Natural killer cell (primary cell): ENCODE measurements at regions not wholly inside any gene's neighbourhood (a gene's known extent, or its start where the extent isn't known, plus 50 kb on each side); places are given as distances from the start of the nearest gene placed in this dataset.

ENCODE experiments used
- ATAC-seq, 3 donors: fragments of 150-1000 bp in 2 of 3; fragments of 200-7000 bp in 1 of 3; cut with Tn5 transposase; 1 replicate in 1 of 3; 2 replicates in 2 of 3; pipeline ENCODE4 v1.10.0; 2021; ENCODE audit warnings: mild to moderate bottlenecking in 2 of 3, moderate library complexity in 2 of 3
- DNase-seq, 2 donors: peaks; one replicate each; pipeline versions ENCODE4 v3.0.0 to v3.0.0-alpha.2; 2013 to 2021; ENCODE audit warnings: mixed read lengths in 1 of 2
- H3K27ac ChIP-seq: one replicate; pipeline ENCODE4 v1.5.1; 2013; ENCODE audit warnings: mild to moderate bottlenecking, low read length
- H3K27me3 ChIP-seq: one replicate; pipeline ENCODE4 v1.6.1; 2013; ENCODE audit warnings: low read length; ENCODE audit not compliant: control insufficient read depth, insufficient read depth
- H3K36me3 ChIP-seq: one replicate; pipeline ENCODE4 v1.6.1; 2013; ENCODE audit warnings: low read length; ENCODE audit not compliant: control insufficient read depth, insufficient read depth
- H3K4me1 ChIP-seq: one replicate; pipeline ENCODE4 v1.6.1; 2013; ENCODE audit warnings: low read length; ENCODE audit not compliant: control insufficient read depth, insufficient read depth
- H3K4me3 ChIP-seq: one replicate; pipeline ENCODE4 v1.5.1; 2013; ENCODE audit warnings: low read length
- H3K9me3 ChIP-seq: one replicate; pipeline ENCODE4 v1.6.1; 2013; ENCODE audit warnings: low read length; ENCODE audit not compliant: control insufficient read depth, insufficient read depth
- H3K27ac Mint-ChIP-seq, 2 donors: one replicate each; pipeline ENCODE4 v1.8.0; 2022; ENCODE audit warnings: mild to moderate bottlenecking in 2 of 2, mixed read lengths in 2 of 2, moderate library complexity in 1 of 2
- H3K27me3 Mint-ChIP-seq, 2 donors: one replicate each; pipeline ENCODE4 v1.8.0; 2022; ENCODE audit warnings: low read depth in 2 of 2, mixed read lengths in 2 of 2
- H3K36me3 Mint-ChIP-seq: one replicate; pipeline ENCODE4 v1.8.0; 2022; ENCODE audit warnings: mixed read lengths
- H3K4me1 Mint-ChIP-seq, 2 donors: one replicate each; pipeline ENCODE4 v1.8.0; 2022; ENCODE audit warnings: mixed read lengths in 2 of 2
- H3K4me3 Mint-ChIP-seq: one replicate; pipeline ENCODE4 v1.8.0; 2022; ENCODE audit warnings: mild to moderate bottlenecking, moderate library complexity, mixed read lengths
- H3K9me3 Mint-ChIP-seq, 2 donors: one replicate each; pipeline ENCODE4 v1.8.0; 2022; ENCODE audit warnings: mixed read lengths in 2 of 2
- WGBS: methylation state at CpG from one replicate; pipeline ENCODE4 v1.1.7; 2013; ENCODE audit warnings: missing lambda C conversion rate; ENCODE audit not compliant: insufficient coverage; 5-methylcytosine and 5-hydroxymethylcytosine counted together
- intact Hi-C: fragments of 100-400 bp; cut with micrococcal nuclease; formaldehyde crosslinking; loops from one replicate; pipeline ENCODE4 v1.14.2; 2022
- TF ChIP-seq, protein P1 (sequence below): fragments of 200-600 bp; IDR thresholded peaks from one replicate; pipeline ENCODE4 v1.8.0; 2022; ENCODE audit warnings: antibody characterized with exemption

DNA sequence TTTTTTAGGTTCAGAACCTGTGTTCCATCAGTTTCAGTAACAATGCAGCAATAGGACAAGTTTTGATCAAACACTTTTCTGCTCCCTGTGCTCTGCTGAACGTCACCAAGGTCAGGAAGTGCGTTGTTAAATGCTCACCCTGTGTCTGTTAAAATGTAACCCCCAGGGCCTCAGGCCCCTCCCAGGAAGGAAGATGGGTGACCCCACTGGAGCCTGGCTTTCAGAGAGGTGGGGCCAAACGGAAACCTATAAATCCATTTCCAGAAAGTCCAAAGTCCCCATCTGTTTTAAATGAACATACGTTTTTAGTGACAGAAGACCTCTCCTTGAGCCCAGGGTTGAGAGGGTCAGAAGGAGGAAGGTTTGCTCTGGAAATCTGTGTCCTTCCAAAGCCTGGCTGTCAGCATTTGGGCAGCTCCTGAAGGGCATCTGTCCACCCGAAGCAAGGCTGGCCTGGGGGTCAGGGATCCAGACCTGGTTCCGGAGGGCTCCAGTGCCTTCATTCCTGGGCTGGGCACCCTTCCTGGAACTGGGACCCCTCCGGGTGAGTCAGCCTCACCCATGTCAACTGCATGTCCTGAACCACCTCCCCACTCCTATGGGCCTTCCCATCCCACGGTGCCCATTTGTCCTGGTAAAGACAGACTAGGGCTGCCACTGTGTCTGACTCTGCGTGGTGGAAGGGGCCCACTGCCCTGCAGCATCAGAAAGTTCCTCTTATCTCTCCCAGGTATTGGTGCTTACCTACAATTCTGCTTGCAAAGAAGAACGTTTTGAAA, 117.4 kb upstream of the COPS8 start:
- Histone ChIP-seq H3K27ac (peak overlapping the region; percentile 15), H3K4me1 (peaks cover 37% of the 10 kb centered on the region), H3K27me3 (no peaks in the 10 kb centered on the region), H3K4me3 (no peak overlapping the region), H3K36me3 (no peaks in the 10 kb centered on the region), H3K9me3 (no peaks in the 10 kb centered on the region)
- intact Hi-C loops = no loop called here
- Mint-ChIP-seq H3K9me3 (no peaks in the 10 kb centered on the region), H3K27me3 (peaks cover 3 to 12% of the 10 kb centered on the region in 2 donors), H3K4me3 (peak overlapping the region; percentile 13), H3K27ac (no peak overlapping the region), H3K36me3 (no peaks in the 10 kb centered on the region), H3K4me1 (peaks cover 22 to 32% of the 10 kb centered on the region in 2 donors)
- DNase-seq (peak in 1 of 2 donors; percentile 82), ATAC-seq (peak; percentile 62 to 87 (median 64))
- TF ChIP-seq, protein P1, sequence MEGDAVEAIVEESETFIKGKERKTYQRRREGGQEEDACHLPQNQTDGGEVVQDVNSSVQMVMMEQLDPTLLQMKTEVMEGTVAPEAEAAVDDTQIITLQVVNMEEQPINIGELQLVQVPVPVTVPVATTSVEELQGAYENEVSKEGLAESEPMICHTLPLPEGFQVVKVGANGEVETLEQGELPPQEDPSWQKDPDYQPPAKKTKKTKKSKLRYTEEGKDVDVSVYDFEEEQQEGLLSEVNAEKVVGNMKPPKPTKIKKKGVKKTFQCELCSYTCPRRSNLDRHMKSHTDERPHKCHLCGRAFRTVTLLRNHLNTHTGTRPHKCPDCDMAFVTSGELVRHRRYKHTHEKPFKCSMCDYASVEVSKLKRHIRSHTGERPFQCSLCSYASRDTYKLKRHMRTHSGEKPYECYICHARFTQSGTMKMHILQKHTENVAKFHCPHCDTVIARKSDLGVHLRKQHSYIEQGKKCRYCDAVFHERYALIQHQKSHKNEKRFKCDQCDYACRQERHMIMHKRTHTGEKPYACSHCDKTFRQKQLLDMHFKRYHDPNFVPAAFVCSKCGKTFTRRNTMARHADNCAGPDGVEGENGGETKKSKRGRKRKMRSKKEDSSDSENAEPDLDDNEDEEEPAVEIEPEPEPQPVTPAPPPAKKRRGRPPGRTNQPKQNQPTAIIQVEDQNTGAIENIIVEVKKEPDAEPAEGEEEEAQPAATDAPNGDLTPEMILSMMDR = no peak
- 57% methylated on average over 9 of the region's 10 CpGs for WGBS

DNA sequence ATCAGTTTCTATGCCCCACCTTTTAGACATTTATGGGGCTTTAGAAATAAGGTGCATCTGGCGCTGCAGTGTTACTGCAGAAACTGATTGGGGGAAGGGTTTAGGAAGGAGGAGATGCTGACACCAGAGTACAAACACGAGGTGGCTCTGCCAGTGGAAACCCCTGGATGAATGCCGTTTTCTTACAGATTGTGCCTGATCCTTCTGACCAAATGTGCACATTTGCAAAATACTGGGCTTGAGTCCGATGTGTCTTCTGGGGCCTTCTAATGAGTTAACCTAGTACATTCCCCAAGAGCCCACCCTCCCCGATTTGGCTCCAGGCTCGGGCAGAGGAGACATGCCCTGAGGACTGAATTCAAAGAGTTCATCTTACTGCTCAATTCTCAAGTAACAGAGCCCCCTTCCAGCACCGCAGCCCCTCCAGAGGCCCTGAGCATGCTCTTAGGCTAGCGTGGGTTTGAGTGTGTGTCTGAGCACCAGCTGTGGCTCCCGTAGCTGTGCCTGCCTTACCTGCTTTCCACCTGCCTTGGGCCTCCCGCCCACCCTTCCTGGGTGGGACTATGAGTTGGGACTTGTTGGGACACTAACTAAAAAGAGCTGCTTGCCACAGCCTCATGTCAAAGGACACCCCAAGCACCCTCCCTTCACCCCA, 116.7 kb upstream of the COPS8 start:
- H3K4me1 Mint-ChIP-seq = peaks cover 22 to 32% of the 10 kb centered on the region in 2 donors
- TF ChIP-seq, protein P1 = no peak
- DNase-seq (peak in 1 of 2 donors; percentile 46), ATAC-seq (no peak)
- Histone ChIP-seq H3K36me3 (no peaks in the 10 kb centered on the region), H3K4me3 (no peak overlapping the region), H3K27ac (no peak overlapping the region), H3K4me1 (peaks cover 37% of the 10 kb centered on the region), H3K27me3 (no peaks in the 10 kb centered on the region), H3K9me3 (no peaks in the 10 kb centered on the region)
- no peaks in the 10 kb centered on the region for H3K36me3 Mint-ChIP-seq
- peak overlapping the region; percentile 13 for H3K4me3 Mint-ChIP-seq
- H3K27ac Mint-ChIP-seq = peak overlapping the region in 1 of 2 donors; percentile 79
- 81% methylated on average over 10 of the region's 10 CpGs for WGBS
- H3K9me3 Mint-ChIP-seq = no peaks in the 10 kb centered on the region
- peaks cover 3 to 20% of the 10 kb centered on the region in 2 donors for H3K27me3 Mint-ChIP-seq
- intact Hi-C loops = no loop called here

DNA sequence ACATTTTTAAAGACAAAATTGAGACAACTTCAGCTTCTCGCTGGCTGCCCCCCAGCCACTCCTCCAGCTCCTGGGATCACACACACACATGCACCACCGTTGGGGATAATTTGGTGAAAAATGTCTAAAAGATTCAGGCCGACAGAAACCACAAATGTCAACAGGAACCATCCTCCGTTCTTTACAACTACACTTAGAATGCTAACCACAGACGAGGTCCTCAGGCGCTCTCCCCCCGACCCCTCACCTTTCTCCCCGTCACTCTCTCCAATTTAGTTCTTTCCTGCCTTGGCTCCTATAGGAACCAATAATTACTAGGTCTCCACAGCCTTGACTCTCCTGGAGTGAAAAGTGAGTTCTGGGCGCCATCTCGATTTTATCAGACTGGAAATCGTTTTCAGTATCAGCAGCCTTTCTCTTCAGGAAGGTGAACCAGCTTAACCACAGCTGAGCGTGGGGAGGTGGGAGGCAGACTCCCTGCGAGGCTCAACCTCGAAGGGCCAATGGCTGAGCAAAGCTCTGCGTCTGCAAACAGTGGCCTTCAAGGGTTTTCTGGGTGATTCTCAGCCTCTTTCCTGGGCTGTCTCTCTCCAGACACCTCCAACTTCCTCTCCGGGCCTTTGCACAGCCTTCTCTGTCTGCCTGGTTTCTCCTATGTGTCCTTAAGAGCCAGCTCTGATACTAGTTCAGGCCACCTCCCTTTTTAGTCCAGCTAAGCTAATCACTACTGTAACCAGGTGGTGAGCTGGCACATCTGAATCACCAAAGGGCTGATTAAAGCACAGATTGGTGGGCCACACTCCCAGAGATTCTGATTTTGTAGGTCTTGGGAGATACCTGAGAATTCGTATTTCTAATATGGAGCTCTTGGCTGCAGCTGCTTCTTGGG, 115.7 kb upstream of the COPS8 start:
- no peaks in the 10 kb centered on the region for H3K36me3 ChIP-seq
- no peak overlapping the region for H3K4me3 ChIP-seq
- H3K9me3 ChIP-seq = no peaks in the 10 kb centered on the region
- no peak overlapping the region for H3K27ac ChIP-seq
- H3K9me3 Mint-ChIP-seq = no peaks in the 10 kb centered on the region
- peaks cover 22 to 32% of the 10 kb centered on the region in 2 donors for H3K4me1 Mint-ChIP-seq
- DNase-seq (peak in 1 of 2 donors; percentile 62), ATAC-seq (no peak)
- intact Hi-C loops = no loop called here
- peaks cover 37% of the 10 kb centered on the region for H3K4me1 ChIP-seq
- peak overlapping the region; percentile 30 to 79 for H3K27ac Mint-ChIP-seq
- H3K27me3 Mint-ChIP-seq = peaks cover 3 to 28% of the 10 kb centered on the region in 2 donors
- H3K4me3 Mint-ChIP-seq = peak overlapping the region; percentile 77
- no peaks in the 10 kb centered on the region for H3K36me3 Mint-ChIP-seq
- no peaks in the 10 kb centered on the region for H3K27me3 ChIP-seq
- TF ChIP-seq, protein P1 = no peak
- 22% methylated on average over 16 of the region's 17 CpGs for WGBS
